A673 (cell line): ENCODE measurements at regions not wholly inside any gene's neighbourhood (a gene's known extent, or its start where the extent isn't known, plus 50 kb on each side); places are given as distances from the start of the nearest gene placed in this dataset.

Source experiments
- EZH2 ChIP-seq: fragments of 200-600 bp; sonication (generic); IDR thresholded peaks from 2 replicates; pipeline ENCODE4 v1.6.1; 2017; ENCODE audit warnings: borderline replicate concordance, low read depth, mild to moderate bottlenecking, mixed read lengths, antibody characterized with exemption, low read length; ENCODE audit not compliant: poor library complexity, severe bottlenecking
- TF ChIP-seq, protein P1 (sequence below): fragments of 300-800, 200-600 bp; sonication (generic); conservative IDR thresholded peaks from 2 replicates; pipeline ENCODE4 v1.5.1; 2017; ENCODE audit warnings: low read depth, mild to moderate bottlenecking, antibody characterized with exemption, low read length, moderate library complexity, mixed read lengths

DNA sequence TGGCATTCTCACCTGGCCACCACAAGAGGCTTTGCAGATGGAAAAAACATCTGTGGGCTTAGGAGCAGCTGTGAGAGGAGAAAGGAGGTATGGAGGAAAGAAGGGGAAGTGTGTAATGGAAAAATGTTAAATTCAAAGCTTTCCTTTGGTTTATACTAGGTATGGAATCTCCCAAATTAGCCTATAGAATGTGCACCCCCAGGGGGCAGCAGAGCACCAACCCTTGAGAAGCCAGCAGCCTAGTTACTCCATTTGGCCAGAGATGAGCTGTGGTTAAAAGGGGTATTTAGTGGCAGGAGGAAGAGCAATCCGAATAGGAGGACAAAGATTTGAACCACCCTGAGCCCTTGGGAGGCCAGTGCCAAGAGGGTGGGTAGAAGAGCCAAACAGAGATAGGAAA, 97.5 kb upstream of the CTTNBP2NL start:
- no peak for TF ChIP-seq EZH2
- TF ChIP-seq, protein P1, sequence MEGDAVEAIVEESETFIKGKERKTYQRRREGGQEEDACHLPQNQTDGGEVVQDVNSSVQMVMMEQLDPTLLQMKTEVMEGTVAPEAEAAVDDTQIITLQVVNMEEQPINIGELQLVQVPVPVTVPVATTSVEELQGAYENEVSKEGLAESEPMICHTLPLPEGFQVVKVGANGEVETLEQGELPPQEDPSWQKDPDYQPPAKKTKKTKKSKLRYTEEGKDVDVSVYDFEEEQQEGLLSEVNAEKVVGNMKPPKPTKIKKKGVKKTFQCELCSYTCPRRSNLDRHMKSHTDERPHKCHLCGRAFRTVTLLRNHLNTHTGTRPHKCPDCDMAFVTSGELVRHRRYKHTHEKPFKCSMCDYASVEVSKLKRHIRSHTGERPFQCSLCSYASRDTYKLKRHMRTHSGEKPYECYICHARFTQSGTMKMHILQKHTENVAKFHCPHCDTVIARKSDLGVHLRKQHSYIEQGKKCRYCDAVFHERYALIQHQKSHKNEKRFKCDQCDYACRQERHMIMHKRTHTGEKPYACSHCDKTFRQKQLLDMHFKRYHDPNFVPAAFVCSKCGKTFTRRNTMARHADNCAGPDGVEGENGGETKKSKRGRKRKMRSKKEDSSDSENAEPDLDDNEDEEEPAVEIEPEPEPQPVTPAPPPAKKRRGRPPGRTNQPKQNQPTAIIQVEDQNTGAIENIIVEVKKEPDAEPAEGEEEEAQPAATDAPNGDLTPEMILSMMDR, result peak; percentile 78
